Lower lobe of right lung (tissue), 2 donors: ENCODE measurements at regions not wholly inside any gene's neighbourhood (a gene's known extent, or its start where the extent isn't known, plus 50 kb on each side); places are given as distances from the start of the nearest gene placed in this dataset.
"Not testable (repeated sequence)": the region's sequence is repeated elsewhere in the genome, so short reads cannot be mapped to it uniquely, and the experiment has no call there.

Experiments
- ATAC-seq, 2 donors: fragments of 200-7000 bp; cut with Tn5 transposase; one replicate each; pipeline ENCODE4 v1.9.1; 2020 to 2022; ENCODE audit warnings: mild to moderate bottlenecking in 2 of 2, moderate library complexity in 2 of 2
- DNase-seq: peaks from one replicate; pipeline ENCODE4 v3.0.0-alpha.2; 2020
- H3K27ac ChIP-seq: fragments of 200-600 bp; one replicate; pipeline ENCODE4 v1.8.0; 2022
- H3K27me3 ChIP-seq: fragments of 200-600 bp; one replicate; pipeline ENCODE4 v1.8.0; 2022; ENCODE audit warnings: low read depth
- H3K36me3 ChIP-seq: fragments of 200-600 bp; one replicate; pipeline ENCODE4 v1.8.0; 2022; ENCODE audit warnings: mild to moderate bottlenecking
- H3K4me1 ChIP-seq: fragments of 200-600 bp; one replicate; pipeline ENCODE4 v1.8.0; 2022
- H3K4me3 ChIP-seq: fragments of 200-600 bp; one replicate; pipeline ENCODE4 v1.8.0; 2022; ENCODE audit warnings: mild to moderate bottlenecking
- H3K9me3 ChIP-seq: fragments of 200-600 bp; one replicate; pipeline ENCODE4 v1.8.0; 2022
- intact Hi-C: fragments of 100-400 bp; cut with DNase I; formaldehyde crosslinking; loops from one replicate; pipeline ENCODE4 v1.11.0; 2022
- TF ChIP-seq, protein P1 (sequence below): fragments of 200-600 bp; IDR thresholded peaks from one replicate; pipeline ENCODE4 v1.8.0; 2022; ENCODE audit warnings: antibody characterized with exemption, mild to moderate bottlenecking
- donor health status: DM: no; HTN: yes; CAD: no; lungs with severe emphysema.

DNA sequence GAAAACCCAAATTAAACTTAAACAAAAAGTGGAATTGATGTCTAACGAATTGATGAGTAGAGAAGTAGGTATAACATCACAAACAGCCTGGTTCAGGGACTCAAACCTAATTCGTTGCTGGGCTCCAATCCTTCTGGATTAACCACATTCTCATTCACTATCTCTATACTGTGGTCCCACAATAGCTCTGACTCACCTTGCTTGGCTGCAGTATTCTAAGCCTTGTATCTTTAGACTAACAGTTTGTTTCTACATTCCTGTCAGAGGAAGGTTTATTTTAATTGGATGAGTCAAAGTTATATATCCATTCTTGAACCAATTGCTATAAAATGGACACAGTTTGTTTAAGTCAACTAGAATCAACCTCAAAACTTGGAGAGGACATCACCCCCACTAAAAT is 530.5 kb upstream of the PTCHD4 start:
- TF ChIP-seq, protein P1, sequence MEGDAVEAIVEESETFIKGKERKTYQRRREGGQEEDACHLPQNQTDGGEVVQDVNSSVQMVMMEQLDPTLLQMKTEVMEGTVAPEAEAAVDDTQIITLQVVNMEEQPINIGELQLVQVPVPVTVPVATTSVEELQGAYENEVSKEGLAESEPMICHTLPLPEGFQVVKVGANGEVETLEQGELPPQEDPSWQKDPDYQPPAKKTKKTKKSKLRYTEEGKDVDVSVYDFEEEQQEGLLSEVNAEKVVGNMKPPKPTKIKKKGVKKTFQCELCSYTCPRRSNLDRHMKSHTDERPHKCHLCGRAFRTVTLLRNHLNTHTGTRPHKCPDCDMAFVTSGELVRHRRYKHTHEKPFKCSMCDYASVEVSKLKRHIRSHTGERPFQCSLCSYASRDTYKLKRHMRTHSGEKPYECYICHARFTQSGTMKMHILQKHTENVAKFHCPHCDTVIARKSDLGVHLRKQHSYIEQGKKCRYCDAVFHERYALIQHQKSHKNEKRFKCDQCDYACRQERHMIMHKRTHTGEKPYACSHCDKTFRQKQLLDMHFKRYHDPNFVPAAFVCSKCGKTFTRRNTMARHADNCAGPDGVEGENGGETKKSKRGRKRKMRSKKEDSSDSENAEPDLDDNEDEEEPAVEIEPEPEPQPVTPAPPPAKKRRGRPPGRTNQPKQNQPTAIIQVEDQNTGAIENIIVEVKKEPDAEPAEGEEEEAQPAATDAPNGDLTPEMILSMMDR: no peak
- Histone ChIP-seq H3K27ac (no peak overlapping the region), H3K9me3 (peaks cover 4% of the 10 kb centered on the region), H3K4me1 (no peaks in the 10 kb centered on the region), H3K27me3 (no peaks in the 10 kb centered on the region), H3K36me3 (no peaks in the 10 kb centered on the region), H3K4me3 (no peak overlapping the region)
- intact Hi-C loops: no loop called here
- ATAC-seq (no peak), DNase-seq (no peak)

DNA sequence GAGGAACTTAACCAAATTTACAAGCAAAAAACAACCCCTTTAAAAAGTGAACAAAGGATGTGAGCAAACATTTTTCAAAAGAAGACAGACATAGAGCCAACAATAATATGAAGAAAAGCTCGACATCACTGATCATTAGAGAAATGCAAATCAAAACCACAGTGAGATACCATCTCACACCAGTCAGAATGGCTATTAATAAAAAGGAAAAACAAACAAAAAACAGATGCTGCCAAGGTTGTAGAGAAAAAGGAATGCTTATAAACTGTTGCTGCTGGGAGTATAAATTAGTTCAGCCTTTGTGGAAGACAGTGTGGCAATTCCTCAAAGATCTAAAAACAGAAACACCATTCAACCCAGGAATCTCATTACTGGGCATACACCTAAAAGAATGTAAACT is 527.8 kb upstream of the PTCHD4 start:
- ATAC-seq, H3K4me1 ChIP-seq, H3K27ac ChIP-seq, H3K4me3 ChIP-seq, H3K36me3 ChIP-seq, DNase-seq, intact Hi-C loops, H3K9me3 ChIP-seq, H3K27me3 ChIP-seq: not testable (repeated sequence)

DNA sequence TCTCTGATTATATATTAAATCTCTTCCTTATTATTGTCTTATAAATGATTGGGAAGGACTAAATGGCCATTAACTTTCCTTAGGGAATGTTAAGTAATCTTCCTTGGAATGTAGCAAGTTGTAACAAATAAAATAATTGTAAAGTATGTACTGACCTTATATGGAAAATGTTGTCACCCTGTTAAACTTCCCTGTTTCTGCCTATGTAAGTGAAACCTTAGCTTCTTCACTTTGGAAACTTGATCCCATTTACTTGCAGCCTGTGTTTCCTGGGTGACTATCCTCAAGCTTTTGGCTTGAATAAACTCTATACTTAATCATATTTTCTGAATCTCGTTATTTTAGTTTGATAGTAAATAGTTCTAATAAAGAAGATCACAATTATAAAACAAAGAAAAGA is 519.5 kb upstream of the PTCHD4 start:
- no peaks in the 10 kb centered on the region for H3K9me3 ChIP-seq
- no peaks in the 10 kb centered on the region for H3K27me3 ChIP-seq
- DNase-seq (no peak), ATAC-seq (no peak)
- H3K27ac ChIP-seq: no peak overlapping the region
- no peak overlapping the region for H3K4me3 ChIP-seq
- TF ChIP-seq, protein P1: no peak
- intact Hi-C loops: no loop called here
- no peaks in the 10 kb centered on the region for H3K4me1 ChIP-seq
- H3K36me3 ChIP-seq: no peaks in the 10 kb centered on the region

DNA sequence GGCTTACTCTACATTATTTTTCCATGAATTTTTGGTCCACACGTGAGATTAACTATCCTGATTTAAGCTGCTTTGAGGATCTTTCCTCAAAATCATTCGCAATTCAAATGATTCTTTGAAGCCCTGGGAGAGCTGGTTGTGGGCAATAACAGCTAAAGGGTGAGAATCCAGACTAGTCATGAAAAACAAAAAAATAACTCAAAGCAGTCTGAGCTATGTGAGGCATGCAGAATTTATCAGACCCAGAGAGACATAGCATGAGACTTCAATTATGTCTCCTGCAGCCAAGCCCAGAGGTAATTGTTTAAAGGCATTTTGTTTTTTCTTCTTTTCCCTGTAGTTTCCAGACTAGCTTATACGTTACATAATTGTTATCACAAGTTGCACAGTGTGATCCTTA is 517.3 kb upstream of the PTCHD4 start:
- ATAC-seq (no peak), DNase-seq (no peak)
- Histone ChIP-seq H3K9me3 (no peaks in the 10 kb centered on the region), H3K4me3 (no peak overlapping the region), H3K36me3 (no peaks in the 10 kb centered on the region), H3K4me1 (no peaks in the 10 kb centered on the region), H3K27me3 (no peaks in the 10 kb centered on the region), H3K27ac (no peak overlapping the region)
- intact Hi-C loops: no loop called here
- TF ChIP-seq, protein P1: no peak

DNA sequence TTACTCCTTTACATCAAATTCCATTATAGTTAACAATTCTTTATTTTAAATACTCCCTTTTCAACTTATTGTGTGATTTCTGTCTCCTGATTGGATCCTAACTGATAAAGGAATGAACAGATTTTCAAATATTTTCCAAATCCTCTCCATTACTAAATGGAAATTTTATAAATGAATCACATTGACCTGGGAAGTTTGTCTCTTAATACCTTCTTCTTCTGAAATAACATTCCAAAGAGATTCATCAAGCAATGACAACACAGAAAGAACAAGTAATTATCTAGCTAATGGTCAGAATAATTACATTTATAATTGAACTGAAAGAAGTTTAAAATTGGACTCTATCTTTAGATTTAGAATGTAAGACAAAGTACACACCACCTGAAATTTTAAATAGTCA is 515.4 kb upstream of the PTCHD4 start:
- no peaks in the 10 kb centered on the region for H3K9me3 ChIP-seq
- H3K27me3 ChIP-seq: no peaks in the 10 kb centered on the region
- no peaks in the 10 kb centered on the region for H3K36me3 ChIP-seq
- TF ChIP-seq, protein P1: no peak
- intact Hi-C loops: no loop called here
- ATAC-seq (no peak), DNase-seq (no peak)
- H3K27ac ChIP-seq: no peak overlapping the region
- no peak overlapping the region for H3K4me3 ChIP-seq
- no peaks in the 10 kb centered on the region for H3K4me1 ChIP-seq

DNA sequence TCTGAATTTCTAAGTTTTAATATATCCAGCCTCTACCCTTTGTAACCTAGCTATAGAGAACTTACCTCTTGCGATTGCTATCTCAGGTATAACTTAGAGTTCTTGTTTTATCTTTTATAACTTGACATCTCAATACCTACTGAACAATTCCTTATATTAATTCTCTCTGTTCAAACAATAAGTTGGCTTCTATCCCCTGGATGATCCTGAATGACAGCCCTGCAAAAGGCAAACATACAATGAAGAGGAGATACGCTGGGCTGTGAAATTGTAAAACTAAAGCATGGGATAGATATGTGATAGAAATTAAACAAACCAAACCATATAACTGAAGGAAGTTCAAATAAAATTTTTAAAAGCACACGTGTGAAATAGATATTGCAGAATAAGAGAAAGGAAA is 513.6 kb upstream of the PTCHD4 start:
- H3K4me3 ChIP-seq: no peak overlapping the region
- no peak for DNase-seq
- no peaks in the 10 kb centered on the region for H3K9me3 ChIP-seq
- intact Hi-C loops: no loop called here
- no peaks in the 10 kb centered on the region for H3K27me3 ChIP-seq
- TF ChIP-seq, protein P1: no peak
- H3K36me3 ChIP-seq: no peaks in the 10 kb centered on the region
- no peak for ATAC-seq
- H3K4me1 ChIP-seq: no peaks in the 10 kb centered on the region
- no peak overlapping the region for H3K27ac ChIP-seq
